Muscle layer of colon (tissue), 2 donors: ENCODE measurements at regions not wholly inside any gene's neighbourhood (a gene's known extent, or its start where the extent isn't known, plus 50 kb on each side); places are given as distances from the start of the nearest gene placed in this dataset.

Experiments used
- H3K27ac ChIP-seq: one replicate; pipeline ENCODE4 v1.7.0; 2013; ENCODE audit warnings: low read depth, mild to moderate bottlenecking, low read length, moderate library complexity
- H3K27me3 ChIP-seq, 2 donors: one replicate each; pipeline ENCODE4 v1.7.0; 2013; ENCODE audit warnings: low read length in 2 of 2, mild to moderate bottlenecking in 2 of 2; ENCODE audit not compliant: insufficient read depth in 2 of 2, control insufficient read depth in 1 of 2
- H3K36me3 ChIP-seq: one replicate; pipeline ENCODE4 v1.7.0; 2013; ENCODE audit warnings: mild to moderate bottlenecking, low read length; ENCODE audit not compliant: insufficient read depth
- H3K4me1 ChIP-seq: one replicate; pipeline ENCODE4 v1.7.0; 2013; ENCODE audit warnings: mild to moderate bottlenecking, low read length; ENCODE audit not compliant: insufficient read depth
- H3K4me3 ChIP-seq, 2 donors: one replicate each; pipeline ENCODE4 v1.7.0; 2013; ENCODE audit warnings: low read length in 2 of 2, low read depth in 1 of 2, mild to moderate bottlenecking in 1 of 2, moderate library complexity in 1 of 2
- H3K9ac ChIP-seq: one replicate; pipeline ENCODE4 v1.7.0; 2013; ENCODE audit warnings: low read length
- H3K9me3 ChIP-seq: one replicate; pipeline ENCODE4 v1.7.0; 2013; ENCODE audit warnings: mild to moderate bottlenecking, low read length
- donor health status: abdominal sarcoma.
- donor health status: Adenocarcinoma of cecum.

GRCh38 chr7:36029853-36030515 is 123.1 kb upstream of the EEPD1 start:
- no peaks in the 10 kb centered on the region for H3K27me3 ChIP-seq
- H3K9me3 ChIP-seq, result no peaks in the 10 kb centered on the region
- no peaks in the 10 kb centered on the region for H3K4me1 ChIP-seq
- no peak overlapping the region for H3K9ac ChIP-seq
- no peak overlapping the region for H3K4me3 ChIP-seq
- H3K36me3 ChIP-seq, result no peaks in the 10 kb centered on the region
- no peak overlapping the region for H3K27ac ChIP-seq

GRCh38 chr7:36032361-36032818 is 120.7 kb upstream of the EEPD1 start:
- Histone ChIP-seq H3K36me3 (no peaks in the 10 kb centered on the region), H3K9ac (no peak overlapping the region), H3K4me1 (no peaks in the 10 kb centered on the region), H3K27me3 (no peaks in the 10 kb centered on the region), H3K4me3 (no peak overlapping the region), H3K9me3 (no peaks in the 10 kb centered on the region), H3K27ac (no peak overlapping the region)

GRCh38 chr7:36034020-36034419 is 119.0 kb upstream of the EEPD1 start:
- no peak overlapping the region for H3K4me3 ChIP-seq
- no peaks in the 10 kb centered on the region for H3K27me3 ChIP-seq
- no peak overlapping the region for H3K27ac ChIP-seq
- no peaks in the 10 kb centered on the region for H3K4me1 ChIP-seq
- no peaks in the 10 kb centered on the region for H3K36me3 ChIP-seq
- no peak overlapping the region for H3K9ac ChIP-seq
- no peaks in the 10 kb centered on the region for H3K9me3 ChIP-seq

- H3K4me3 ChIP-seq, result no peak overlapping the region
- H3K27me3 ChIP-seq, result no peaks in the 10 kb centered on the region
- no peaks in the 10 kb centered on the region for H3K9me3 ChIP-seq
- H3K36me3 ChIP-seq, result no peaks in the 10 kb centered on the region
- no peaks in the 10 kb centered on the region for H3K4me1 ChIP-seq
- H3K27ac ChIP-seq, result no peak overlapping the region
- H3K9ac ChIP-seq, result no peak overlapping the region
Measured at GRCh38 chr7:36035186-36035585, 117.9 kb upstream of the EEPD1 start.

- no peaks in the 10 kb centered on the region for H3K9me3 ChIP-seq
- H3K36me3 ChIP-seq, result no peaks in the 10 kb centered on the region
- no peak overlapping the region for H3K4me3 ChIP-seq
- H3K27ac ChIP-seq, result no peak overlapping the region
- H3K27me3 ChIP-seq, result no peaks in the 10 kb centered on the region
- no peak overlapping the region for H3K9ac ChIP-seq
- H3K4me1 ChIP-seq, result no peaks in the 10 kb centered on the region
Measured at GRCh38 chr7:36036590-36036989, 116.5 kb upstream of the EEPD1 start.

GRCh38 chr7:36037121-36037662 is 115.9 kb upstream of the EEPD1 start:
- Histone ChIP-seq H3K27ac (no peak overlapping the region), H3K9ac (no peak overlapping the region)

GRCh38 chr7:36038063-36038721 is 114.9 kb upstream of the EEPD1 start:
- no peaks in the 10 kb centered on the region for H3K9me3 ChIP-seq
- no peaks in the 10 kb centered on the region for H3K27me3 ChIP-seq
- H3K4me1 ChIP-seq, result no peaks in the 10 kb centered on the region
- no peak overlapping the region for H3K27ac ChIP-seq
- H3K36me3 ChIP-seq, result no peaks in the 10 kb centered on the region
- H3K9ac ChIP-seq, result no peak overlapping the region
- no peak overlapping the region for H3K4me3 ChIP-seq

More at GRCh38 chr7:36037121-36037662, 115.9 kb upstream of the EEPD1 start:
- Histone ChIP-seq H3K27me3 (no peaks in the 10 kb centered on the region), H3K36me3 (no peaks in the 10 kb centered on the region), H3K4me3 (no peak overlapping the region), H3K9me3 (no peaks in the 10 kb centered on the region), H3K4me1 (no peaks in the 10 kb centered on the region)

- no peak overlapping the region for H3K4me3 ChIP-seq
Measured at GRCh38 chr7:36039243-36039642, 113.8 kb upstream of the EEPD1 start.

GRCh38 chr7:36039671-36040070 is 113.4 kb upstream of the EEPD1 start:
- Histone ChIP-seq H3K9me3 (no peaks in the 10 kb centered on the region), H3K4me1 (no peaks in the 10 kb centered on the region), H3K27me3 (no peaks in the 10 kb centered on the region), H3K27ac (no peak overlapping the region), H3K4me3 (no peak overlapping the region), H3K9ac (no peak overlapping the region), H3K36me3 (no peaks in the 10 kb centered on the region)

More at GRCh38 chr7:36039243-36039642, 113.8 kb upstream of the EEPD1 start:
- H3K9ac ChIP-seq, result no peak overlapping the region
- H3K9me3 ChIP-seq, result no peaks in the 10 kb centered on the region
- no peaks in the 10 kb centered on the region for H3K36me3 ChIP-seq
- no peaks in the 10 kb centered on the region for H3K27me3 ChIP-seq
- H3K4me1 ChIP-seq, result no peaks in the 10 kb centered on the region
- no peak overlapping the region for H3K27ac ChIP-seq

GRCh38 chr7:36040679-36041078 is 112.4 kb upstream of the EEPD1 start:
- Histone ChIP-seq H3K9ac (no peak overlapping the region), H3K36me3 (no peaks in the 10 kb centered on the region), H3K4me1 (no peaks in the 10 kb centered on the region), H3K4me3 (no peak overlapping the region), H3K27me3 (no peaks in the 10 kb centered on the region), H3K27ac (no peak overlapping the region), H3K9me3 (no peaks in the 10 kb centered on the region)

- Histone ChIP-seq H3K27ac (no peak overlapping the region), H3K27me3 (no peaks in the 10 kb centered on the region)
Measured at GRCh38 chr7:36044101-36044892, 108.8 kb upstream of the EEPD1 start.

More at GRCh38 chr7:36044101-36044892, 108.8 kb upstream of the EEPD1 start:
- Histone ChIP-seq H3K4me3 (no peak overlapping the region), H3K9ac (no peak overlapping the region), H3K9me3 (no peaks in the 10 kb centered on the region), H3K4me1 (peaks cover 4% of the 10 kb centered on the region), H3K36me3 (no peaks in the 10 kb centered on the region)
